HG02981 (cell line): ENCODE measurements at regions not wholly inside any gene's neighbourhood (a gene's known extent, or its start where the extent isn't known, plus 50 kb on each side); places are given as distances from the start of the nearest gene placed in this dataset.
"Not testable (repeated sequence)": the region's sequence is repeated elsewhere in the genome, so short reads cannot be mapped to it uniquely, and the experiment has no call there.

ENCODE experiments used
- ATAC-seq: cut with Tn5 transposase; IDR thresholded peaks from one replicate; pipeline ENCODE4 v1.9.1; 2021; ENCODE audit warnings: mild to moderate bottlenecking, moderate library complexity; ENCODE audit not compliant: unreplicated experiment

DNA sequence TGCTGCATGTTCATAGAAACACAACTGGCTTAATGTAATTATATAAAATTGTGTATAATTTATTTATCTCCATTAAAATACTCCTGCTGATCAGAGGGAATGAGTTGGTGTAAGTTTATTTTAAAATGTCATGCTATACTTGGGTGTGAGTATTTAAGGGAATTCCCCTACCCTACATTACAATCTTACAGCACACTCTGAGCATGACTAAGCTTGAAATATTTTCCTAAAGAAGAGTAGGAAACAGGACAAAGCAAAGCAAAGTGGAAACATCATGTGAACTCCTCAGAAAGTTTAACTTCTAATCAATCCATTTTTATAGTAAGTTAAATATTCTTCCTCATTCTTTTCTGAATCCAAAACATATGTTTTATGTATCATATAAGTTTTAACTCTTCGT, 1271.3 kb downstream of the EFNA5 start:
- ATAC-seq, result no peak

DNA sequence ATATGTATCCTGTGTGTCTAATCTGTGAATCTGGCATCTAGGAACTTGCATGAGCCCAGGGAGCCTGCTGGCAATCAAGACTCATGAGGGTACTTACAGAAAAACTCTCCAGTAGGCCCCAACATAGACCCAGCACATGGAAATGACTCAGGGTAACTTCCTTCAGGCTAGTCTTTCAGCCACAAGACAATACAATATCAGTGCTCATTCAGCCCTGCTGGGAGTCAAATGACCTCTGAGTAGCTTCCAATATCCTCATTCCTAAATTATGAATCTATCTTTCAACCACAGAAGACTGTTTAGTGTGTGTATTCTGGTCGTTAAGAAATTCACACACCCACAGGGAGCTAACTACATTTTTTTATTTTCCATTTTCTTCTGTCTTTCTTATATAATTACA, 1273.0 kb downstream of the EFNA5 start:
- ATAC-seq, result no peak

DNA sequence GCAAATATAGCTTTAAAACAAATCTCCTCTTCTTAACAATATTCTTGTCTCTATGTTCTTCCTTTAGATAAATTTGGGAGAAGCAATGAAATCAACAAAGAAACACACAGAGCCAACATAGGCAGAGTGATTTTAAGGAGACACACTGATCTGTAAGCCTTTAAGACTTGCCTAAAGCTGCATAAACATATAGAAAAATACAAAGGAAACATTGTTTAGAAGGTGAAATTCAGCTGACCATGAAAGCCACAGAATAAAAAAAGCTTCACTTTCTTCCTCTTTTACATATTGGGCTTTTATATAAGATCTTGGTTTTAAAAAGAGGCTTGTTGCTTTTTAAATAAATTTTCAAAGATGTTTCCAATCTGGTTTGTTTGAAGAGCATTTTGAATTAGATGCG, 1277.5 kb downstream of the EFNA5 start:
- no peak for ATAC-seq

DNA sequence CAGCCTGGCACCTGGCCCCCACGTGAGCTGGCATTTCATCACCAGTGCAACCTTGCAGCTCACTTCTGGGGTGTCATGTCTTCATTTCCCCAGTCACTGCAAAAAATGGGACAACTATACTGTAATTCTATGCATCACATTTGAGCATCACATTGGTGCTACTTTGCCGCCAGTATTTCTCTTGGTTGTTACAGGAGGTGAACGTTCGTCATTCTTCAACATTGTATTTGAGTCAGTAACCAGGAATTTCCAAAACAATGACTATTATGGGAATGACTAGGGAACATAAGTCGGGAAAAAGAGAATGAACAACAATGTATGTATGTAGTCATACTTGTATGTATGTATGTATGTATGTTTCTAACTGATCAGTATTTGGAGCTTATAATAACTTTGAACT, 1278.0 kb downstream of the EFNA5 start:
- no peak for ATAC-seq

DNA sequence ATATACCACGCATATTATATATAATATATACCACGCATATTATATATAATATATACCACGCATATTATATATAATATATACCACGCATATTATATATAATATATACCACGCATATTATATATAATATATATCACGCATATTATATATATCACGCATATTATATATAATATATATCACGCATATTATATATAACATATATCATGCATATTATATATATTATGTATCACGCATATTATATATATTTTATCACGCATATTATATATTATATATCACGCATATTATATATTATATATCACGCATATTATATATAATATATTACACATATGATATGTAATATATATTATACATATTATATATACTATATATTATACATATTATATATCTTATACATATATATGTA, 1283.0 kb downstream of the EFNA5 start:
- ATAC-seq, result not testable (repeated sequence)

DNA sequence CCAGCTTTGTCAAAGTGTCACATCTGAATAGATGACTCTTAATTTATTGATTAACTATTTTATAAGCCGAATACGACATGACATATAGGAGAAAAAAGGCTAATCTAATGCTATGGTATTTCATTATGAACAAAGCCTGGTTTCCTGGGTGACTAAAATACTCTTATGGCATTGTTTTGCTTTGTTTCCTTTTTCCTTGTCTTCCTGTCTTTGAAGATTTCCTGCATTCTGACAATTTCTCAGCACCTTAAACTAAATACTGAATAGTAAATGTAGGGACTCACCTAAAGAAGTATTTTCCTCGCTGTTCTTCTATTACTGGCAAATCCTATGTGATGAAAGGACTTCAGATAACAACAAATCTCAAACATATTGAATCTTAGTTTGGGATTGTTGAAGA, 1284.5 kb downstream of the EFNA5 start:
- ATAC-seq, result no peak

DNA sequence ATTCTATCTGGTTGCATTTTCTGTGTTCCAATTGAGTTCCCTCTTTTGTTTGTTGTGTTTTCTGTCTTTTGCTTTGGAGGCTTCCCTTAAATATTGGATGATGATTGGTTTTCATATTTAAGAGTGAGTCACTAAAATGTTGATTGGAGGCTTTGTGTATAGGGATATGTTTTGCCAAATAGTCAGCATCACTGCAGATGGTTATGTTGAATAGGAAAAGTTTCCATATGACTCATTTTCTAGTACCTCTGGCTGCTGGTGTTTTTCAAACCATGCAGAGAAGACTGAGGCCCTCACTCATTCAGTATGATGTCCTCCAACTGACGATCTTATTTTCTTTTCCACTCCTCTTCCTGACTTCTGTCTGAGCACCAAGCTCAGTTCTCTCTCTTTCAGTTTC, 1290.0 kb downstream of the EFNA5 start:
- no peak for ATAC-seq

DNA sequence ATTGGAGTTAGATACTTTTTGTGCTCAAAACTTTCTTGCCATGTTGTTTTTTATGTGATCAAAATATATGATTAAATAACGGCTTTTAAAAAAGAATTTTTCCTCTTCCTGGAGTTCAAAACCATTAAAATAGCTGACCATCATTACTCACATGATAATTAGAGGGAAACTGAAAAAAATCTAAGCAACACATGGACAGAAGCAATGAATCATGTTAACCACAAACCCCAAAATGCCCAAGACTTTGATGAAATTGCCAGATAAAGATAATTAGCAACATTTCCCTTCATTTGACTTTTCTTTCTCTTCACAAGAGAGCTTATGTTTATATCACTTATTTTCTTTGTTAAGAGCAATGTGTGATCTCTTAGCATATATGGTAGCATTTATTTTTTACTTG, 1294.2 kb downstream of the EFNA5 start:
- no peak for ATAC-seq

DNA sequence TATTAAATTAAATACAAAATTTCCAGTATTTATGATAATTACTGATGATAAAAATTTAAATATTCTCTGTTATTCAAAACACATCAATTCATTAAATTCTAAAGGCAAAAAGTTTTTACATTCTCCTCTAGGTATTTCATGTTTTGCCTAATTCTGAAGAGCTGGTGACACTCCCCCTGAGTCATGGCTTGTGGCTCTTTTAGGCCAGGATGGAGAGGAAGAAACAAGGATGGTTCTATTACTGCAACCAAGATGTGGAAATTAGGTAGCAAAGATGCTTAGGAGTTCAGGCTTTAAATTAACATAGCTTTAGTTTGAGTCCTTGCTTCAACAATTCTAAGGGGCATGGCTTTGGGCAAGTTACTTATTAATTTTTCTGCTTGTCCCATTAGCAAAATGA, 1295.8 kb downstream of the EFNA5 start:
- ATAC-seq, result no peak

DNA sequence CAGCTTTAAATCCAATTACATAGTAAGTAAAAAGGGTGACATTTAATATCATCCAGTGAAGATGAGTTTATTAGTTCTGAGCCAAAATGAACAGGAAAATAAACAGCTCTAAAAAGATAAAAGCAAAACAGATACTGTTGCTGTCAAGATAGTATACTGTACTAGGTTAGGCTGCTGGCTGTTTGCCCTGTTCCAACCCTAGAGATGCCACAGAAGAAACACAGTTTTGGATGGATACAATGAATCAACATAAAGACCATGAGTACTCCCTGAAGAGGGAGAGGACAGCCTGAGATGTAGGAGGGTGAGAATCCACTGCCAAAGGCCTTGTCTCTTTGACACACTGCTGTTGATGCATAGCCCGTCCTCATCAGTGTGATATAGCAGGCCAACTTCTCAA, 1302.7 kb downstream of the EFNA5 start:
- no peak for ATAC-seq

DNA sequence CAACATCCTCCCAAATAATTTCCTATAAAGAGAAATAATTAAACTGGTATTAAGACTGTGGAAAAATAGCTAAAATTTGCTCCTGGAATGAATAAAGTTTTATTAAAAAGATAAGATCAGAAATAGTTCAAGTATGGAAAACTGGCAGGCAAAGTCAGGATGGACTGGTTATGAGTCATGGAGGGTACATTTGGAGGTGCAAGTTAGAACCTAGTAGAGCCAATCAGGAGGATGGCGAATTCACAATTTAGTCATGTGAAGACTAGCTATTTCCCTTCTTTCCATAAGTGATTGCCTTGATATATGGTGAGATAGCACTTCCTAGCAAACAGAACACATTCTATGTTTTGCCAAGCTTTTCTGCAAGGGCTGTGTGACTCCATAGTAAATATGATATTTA, 1303.5 kb downstream of the EFNA5 start:
- no peak for ATAC-seq

DNA sequence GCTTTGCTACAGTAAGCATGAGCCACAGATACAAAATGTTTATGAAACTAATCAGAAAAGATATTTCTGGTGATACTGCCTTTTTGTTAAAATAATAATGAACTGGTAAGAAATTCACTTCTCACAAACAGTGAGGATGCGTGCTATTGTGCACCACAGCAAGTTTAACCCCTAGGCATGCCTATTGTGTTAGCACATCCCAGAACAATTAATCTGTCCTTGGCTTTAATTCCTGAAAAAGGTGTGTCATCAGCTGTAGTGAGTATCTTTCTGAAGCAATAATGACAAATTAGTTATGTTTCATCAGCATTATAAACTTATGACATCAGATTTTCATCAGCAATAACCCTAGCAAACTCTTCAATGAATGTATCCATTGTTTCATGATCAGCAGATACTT, 1307.2 kb downstream of the EFNA5 start:
- no peak for ATAC-seq

DNA sequence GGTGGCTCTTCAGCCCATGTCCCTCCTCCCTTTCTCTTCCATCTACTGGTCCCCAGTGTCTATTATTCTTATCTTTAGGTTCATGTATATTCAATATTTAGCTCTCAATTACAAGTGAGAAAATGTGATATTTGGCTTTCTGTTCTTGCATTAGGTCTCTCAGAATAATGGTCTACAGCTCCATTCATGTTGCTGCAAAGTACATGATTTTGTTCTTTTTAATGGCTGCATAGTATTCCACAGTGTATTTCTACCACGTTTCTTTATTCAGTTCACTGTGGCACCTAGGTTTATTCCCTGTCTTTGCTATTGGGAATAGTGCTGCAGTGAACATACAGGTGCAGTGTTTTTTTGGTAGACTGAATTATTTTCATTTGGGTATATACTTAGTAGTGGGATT, 1308.8 kb downstream of the EFNA5 start:
- ATAC-seq, result no peak

DNA sequence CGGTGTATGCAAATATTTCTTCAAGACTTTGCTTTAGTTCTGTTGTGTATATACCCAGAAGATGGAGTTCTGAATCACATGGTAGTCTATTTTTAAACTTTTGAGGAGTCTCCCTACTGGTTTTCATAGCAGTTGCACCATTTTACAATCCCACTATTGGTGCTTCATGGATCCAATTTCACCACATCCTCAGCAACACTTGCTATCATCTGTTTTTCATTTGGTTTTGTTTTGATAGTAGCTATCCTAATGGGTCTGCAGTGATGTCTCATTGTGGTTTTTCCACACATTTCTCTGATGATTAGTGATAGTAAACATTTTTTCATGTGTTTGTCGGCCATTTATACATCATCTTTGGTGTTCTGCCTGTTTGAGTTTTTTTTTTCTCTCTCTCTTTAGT, 1339.3 kb downstream of the EFNA5 start:
- ATAC-seq, result no peak

DNA sequence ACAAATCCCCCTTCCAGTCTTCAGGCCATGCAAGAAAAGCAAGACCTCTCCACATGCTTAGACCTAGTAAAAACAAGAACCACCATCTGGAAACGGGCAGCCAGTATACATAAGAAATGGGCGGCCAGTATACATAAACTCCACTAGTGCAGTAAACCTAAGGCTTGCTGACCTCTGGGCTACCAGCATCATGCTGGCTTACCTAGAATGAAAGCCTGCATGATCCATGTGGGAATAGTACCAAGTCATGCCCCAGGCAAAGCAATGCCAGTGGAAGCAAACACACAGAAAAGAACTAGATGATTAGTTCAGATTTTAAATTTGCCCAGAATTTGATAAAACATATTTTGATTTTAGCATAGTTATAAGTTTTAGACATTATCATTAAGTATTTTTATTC, 1346.4 kb downstream of the EFNA5 start:
- ATAC-seq, result no peak

DNA sequence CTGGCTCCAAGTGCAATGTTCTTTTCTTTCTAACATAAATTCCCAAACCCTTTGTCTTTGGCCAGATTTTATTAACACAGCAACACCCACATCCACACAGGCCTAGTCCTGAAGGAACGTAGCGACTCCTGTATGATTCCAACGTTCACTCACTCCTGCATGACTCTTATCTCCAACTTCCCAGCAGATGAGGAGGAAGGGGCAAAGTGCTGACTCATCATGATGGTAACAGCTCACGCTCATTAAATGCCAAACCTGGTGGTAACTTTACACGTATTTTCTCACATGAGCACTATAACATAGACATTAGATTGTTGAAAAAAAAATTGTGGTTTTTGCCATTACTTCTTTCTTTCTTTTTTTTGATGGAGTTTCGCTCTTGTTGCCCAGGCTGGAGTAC, 1349.5 kb downstream of the EFNA5 start:
- no peak for ATAC-seq

DNA sequence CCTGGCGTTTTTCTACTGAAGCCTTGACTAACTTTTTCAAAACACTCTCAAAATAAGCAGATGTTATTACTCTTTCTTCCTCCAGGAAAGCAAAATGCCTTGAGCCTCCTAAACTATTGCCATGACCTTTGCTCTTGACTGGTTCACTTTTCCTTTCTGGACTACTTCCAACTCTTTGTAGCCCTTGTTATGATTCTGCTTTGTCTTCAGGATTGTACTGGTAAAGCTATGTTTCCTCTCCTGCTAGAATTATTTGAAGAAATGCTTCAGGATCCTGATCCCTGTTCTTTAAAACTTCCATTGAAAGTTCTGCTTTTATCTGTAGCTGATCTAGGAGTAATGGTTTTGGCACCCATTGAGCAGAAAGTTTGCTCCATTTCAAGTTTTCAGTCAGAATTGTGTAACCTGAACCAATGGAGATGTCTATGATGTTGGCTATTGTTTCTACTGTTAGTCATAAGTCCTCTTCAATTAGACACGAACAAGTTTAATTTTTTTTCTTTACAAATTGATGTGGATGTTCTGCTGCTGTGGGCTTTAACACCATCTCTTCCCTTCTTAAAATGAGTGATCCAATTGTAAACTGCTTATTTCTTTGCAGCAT, 1356.4 kb downstream of the EFNA5 start:
- no peak for ATAC-seq

DNA sequence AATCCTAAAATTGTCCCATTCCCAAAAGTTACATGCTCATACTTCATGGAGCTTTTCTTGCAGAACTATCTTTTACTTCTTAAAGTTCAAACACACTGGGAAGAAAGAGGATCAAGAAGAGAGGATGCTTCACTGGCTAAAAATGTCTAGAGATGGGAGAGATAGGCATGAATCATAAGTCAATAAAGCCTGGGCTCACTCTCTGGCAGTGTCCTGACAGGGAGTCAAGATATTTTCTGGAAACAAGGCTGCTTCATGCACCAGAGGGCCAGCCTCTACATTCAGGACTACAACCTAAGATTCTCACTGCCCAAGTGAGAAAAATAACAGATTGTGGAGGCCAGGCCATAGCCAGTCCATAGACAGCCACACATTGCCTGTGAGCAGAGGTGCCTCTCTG, 1358.4 kb downstream of the EFNA5 start:
- no peak for ATAC-seq

DNA sequence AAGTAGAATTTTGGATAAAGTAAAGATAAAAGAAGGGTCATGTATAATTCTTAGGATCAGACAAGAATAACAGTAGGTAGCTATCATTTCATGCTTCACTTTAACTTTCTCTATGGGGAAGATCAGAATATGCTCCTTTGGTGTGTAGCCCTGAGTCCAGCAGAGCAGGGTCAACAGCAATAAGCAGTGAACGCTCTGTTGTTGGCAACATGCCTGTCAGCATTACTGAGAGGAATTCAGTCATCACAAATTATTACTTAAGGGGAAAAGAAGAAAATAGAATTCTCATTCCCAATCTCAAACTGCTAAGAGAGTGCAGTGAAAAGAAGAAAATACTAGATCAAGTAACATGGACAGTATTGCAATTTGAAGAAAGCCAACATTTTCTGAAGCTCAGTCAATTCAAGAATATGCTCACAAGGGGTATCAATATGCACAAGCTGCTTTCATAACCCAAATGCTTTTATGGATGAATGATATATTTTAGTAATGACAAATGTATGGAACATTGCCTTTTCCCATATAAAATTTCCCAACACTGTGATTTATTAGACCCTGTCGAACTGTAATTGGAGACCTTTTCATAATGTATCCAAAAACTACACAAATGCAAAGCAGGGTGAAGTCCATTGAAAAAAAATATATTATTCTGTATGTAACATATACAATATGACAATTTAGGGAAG, 1359.4 kb downstream of the EFNA5 start:
- ATAC-seq, result no peak

DNA sequence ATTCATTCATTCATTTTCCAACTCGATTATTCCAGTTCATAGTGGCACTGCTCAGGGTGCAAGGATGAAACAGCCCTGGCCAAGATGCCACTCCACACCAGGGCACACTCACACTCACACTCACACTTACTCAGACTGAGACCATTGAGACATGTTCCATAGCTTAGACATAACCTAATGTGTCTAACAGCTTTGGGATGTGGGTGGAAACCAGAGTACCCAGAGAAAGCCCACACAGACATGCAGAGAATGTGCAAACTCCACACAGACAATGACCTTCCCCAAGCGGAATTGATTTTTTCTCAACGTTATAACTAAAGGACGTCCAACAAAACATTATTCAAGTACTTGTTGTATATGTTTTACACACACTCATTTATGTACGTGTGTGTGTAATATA, 1363.5 kb downstream of the EFNA5 start:
- no peak for ATAC-seq

DNA sequence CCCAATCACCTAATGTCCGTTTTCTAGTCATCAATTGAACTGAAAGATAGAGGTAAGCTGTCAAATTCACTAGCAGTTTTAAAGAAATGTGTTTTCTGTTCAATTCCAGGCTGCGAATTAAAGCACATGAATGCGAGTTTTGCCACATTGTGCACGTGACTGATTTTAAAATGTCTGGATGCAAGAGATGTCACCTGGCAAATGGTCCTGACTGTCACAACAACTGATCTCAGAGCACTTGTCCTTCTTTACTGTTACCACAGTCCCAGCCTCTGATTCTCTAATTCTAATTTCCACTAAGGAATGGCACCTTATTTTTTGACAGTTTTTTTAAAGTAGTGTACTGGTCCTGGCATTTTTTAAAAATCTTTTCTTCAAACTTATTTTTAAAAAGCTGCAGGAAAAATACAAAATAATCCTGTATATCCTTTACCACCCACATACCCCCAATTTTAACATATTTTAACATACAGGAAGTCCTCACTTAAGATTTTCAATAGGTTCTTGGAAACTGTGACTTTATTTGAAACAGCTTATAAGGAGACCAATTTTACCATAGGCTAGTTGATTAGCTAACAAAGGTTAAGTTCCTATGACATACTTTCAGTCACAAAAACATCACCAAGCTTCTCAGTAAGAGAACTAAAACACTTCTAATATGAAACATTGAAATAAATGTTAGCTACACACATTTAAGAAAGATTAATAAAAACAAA, 1364.3 kb downstream of the EFNA5 start:
- no peak for ATAC-seq

DNA sequence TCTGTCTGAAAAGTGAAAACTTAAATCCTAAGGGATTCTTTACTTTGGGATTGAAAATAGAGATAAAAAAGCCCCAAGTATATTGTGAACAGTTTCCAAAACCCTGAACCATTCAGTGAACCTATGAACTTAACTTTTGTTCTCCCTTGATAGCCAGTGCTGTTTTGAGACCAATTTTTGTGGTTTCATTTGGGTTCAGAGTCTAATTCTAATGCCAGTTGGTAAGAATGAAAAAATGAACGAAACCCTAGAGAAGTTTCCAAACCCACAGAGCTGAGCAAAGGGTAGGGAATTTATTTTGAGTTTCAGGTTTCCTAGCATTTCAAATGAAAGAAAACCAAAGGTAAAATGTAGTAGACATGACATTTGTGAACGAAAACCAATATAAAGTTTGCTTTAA, 1366.8 kb downstream of the EFNA5 start:
- ATAC-seq, result no peak
